Pancreas (tissue), 10 donors: ENCODE measurements at regions not wholly inside any gene's neighbourhood (a gene's known extent, or its start where the extent isn't known, plus 50 kb on each side); places are given as distances from the start of the nearest gene placed in this dataset.

Source experiments
- ATAC-seq, 4 donors: fragments of 200-7000 bp; cut with Tn5 transposase; one replicate each; pipeline versions ENCODE4 v1.8.0 to v1.9.1; 2020; ENCODE audit warnings: mild to moderate bottlenecking in 4 of 4, moderate library complexity in 4 of 4
- DNase-seq, 6 donors: peaks; one replicate each; pipeline ENCODE4 v3.0.0-alpha.2; 2020
- FAIRE-seq: peaks from 2 replicates; lab custom pipeline; 2012; peaks lifted over from hg19 to GRCh38; lab: Jason Lieb, UNC
- H3K27ac ChIP-seq, 4 donors: fragments of 200-600 bp; sonication (generic); 1 replicate in 3 of 4; 2 replicates in 1 of 4; pipeline versions ENCODE4 v1.5.0 to v1.8.0; 2020
- H3K27me3 ChIP-seq, 4 donors: fragments of 200-600 bp; one replicate each; pipeline ENCODE4 v1.8.0; 2021
- H3K36me3 ChIP-seq, 3 donors: fragments of 200-600 bp; sonication (generic) in 1 of 3; one replicate each; pipeline versions ENCODE4 v1.5.0 to v1.8.0; 2020 to 2021
- H3K4me1 ChIP-seq, 3 donors: fragments of 200-600 bp; one replicate each; pipeline ENCODE4 v1.8.0; 2021
- H3K4me3 ChIP-seq, 4 donors: fragments of 200-600 bp; sonication (generic) in 2 of 4; one replicate each; pipeline versions ENCODE4 v1.5.0 to v1.8.0; 2020 to 2021
- H3K9me3 ChIP-seq, 4 donors: fragments of 200-600 bp; one replicate each; pipeline ENCODE4 v1.8.0; 2021
- WGBS, 2 donors: extraction: QIAGEN DNeasy Blood & Tissue Kit; methylation state at CpG; one replicate each; pipeline ENCODE4 v1.1.7; 2013; 5-methylcytosine and 5-hydroxymethylcytosine counted together
- intact Hi-C, 3 donors: fragments of 100-400 bp; cut with DNase I; formaldehyde crosslinking; loops; one replicate each; pipeline versions ENCODE4 v1.11.1 to v1.14.2; 2022
- TF ChIP-seq, protein P1 (sequence below), 4 donors: fragments of 200-600 bp; sonication (generic) in 3 of 4; IDR thresholded peaks; one replicate each; pipeline versions ENCODE4 v1.5.0 to v1.8.0; 2021; ENCODE audit warnings: antibody characterized with exemption in 4 of 4
- donor health status: healthy with polysubstance abuse.
- donor health status: DM: no; HTN: no; CAD: no; lungs with moderate emphysema.
- donor health status: DM: no; HTN: no; CAD: no.
- donor health status: control.
- donor health status: control.
- donor health status: Bipolar disorder and iron deficiency.
- donor health status: DM: yes; HTN: yes; CAD: no.
- donor health status: DM: no; HTN: no; CAD: no.
- donor health status: DM: no; HTN: no; CAD: no.
- donor health status: DM: yes; HTN: yes; CAD: no.

- ATAC-seq (no peak), FAIRE-seq (no peak)
- intact Hi-C loops, result no loop called here
Observed at GRCh38 chr11:25927411-25927953, 404.4 kb upstream of the ANO3 start.

GRCh38 chr11:25928076-25928475, 403.9 kb upstream of the ANO3 start:
- Histone ChIP-seq H3K4me3 (no peak overlapping the region), H3K27me3 (no peaks in the 10 kb centered on the region), H3K36me3 (no peaks in the 10 kb centered on the region), H3K27ac (no peak overlapping the region), H3K4me1 (no peaks in the 10 kb centered on the region), H3K9me3 (no peaks in the 10 kb centered on the region)
- no peak for FAIRE-seq
- intact Hi-C loops, result no loop called here
- DNase-seq, result no peak
- TF ChIP-seq, protein P1, sequence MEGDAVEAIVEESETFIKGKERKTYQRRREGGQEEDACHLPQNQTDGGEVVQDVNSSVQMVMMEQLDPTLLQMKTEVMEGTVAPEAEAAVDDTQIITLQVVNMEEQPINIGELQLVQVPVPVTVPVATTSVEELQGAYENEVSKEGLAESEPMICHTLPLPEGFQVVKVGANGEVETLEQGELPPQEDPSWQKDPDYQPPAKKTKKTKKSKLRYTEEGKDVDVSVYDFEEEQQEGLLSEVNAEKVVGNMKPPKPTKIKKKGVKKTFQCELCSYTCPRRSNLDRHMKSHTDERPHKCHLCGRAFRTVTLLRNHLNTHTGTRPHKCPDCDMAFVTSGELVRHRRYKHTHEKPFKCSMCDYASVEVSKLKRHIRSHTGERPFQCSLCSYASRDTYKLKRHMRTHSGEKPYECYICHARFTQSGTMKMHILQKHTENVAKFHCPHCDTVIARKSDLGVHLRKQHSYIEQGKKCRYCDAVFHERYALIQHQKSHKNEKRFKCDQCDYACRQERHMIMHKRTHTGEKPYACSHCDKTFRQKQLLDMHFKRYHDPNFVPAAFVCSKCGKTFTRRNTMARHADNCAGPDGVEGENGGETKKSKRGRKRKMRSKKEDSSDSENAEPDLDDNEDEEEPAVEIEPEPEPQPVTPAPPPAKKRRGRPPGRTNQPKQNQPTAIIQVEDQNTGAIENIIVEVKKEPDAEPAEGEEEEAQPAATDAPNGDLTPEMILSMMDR (IDR thresholded peaks at IDR 0.05), result no peak
- ATAC-seq, result no peak
- WGBS, 2 donors, result 35 to 36% methylated on average over 2 of the region's 2 CpGs

More at GRCh38 chr11:25927411-25927953, 404.4 kb upstream of the ANO3 start:
- H3K4me1 ChIP-seq, result no peaks in the 10 kb centered on the region
- H3K27me3 ChIP-seq, result no peaks in the 10 kb centered on the region
- no peaks in the 10 kb centered on the region for H3K9me3 ChIP-seq
- H3K27ac ChIP-seq, result no peak overlapping the region
- H3K4me3 ChIP-seq, result no peak overlapping the region
- WGBS, 2 donors, result 28 to 38% methylated on average over 3 of the region's 3 CpGs
- TF ChIP-seq, protein P1 (IDR thresholded peaks at IDR 0.05), result no peak
- DNase-seq, result no peak
- no peaks in the 10 kb centered on the region for H3K36me3 ChIP-seq

DNA sequence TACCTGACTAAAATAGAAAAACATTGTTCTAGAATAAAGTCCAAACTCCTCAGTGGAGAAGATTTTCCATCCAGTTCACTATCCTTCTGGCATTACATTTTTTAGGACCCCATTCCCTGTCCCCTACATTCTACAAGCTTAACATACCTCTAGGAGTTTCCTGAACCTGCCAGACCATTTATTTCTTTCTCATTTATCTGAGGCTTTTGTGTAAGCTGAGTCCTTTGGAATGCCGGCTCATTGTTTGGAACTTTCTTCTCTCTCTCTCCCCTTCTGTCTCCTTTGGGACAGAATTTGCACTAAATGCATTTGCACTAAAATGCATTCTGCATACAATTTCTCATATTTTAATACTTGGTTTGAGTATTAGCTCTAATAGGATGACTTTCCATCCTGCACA, 393.0 kb upstream of the ANO3 start:
- Histone ChIP-seq H3K9me3 (no peaks in the 10 kb centered on the region), H3K27ac (no peak overlapping the region), H3K4me1 (no peaks in the 10 kb centered on the region), H3K36me3 (no peaks in the 10 kb centered on the region), H3K4me3 (no peak overlapping the region), H3K27me3 (no peaks in the 10 kb centered on the region)
- DNase-seq (no peak), FAIRE-seq (no peak), ATAC-seq (no peak)
- 44 to 52% methylated on average over 1 of the region's 1 CpG for WGBS, 2 donors
- TF ChIP-seq, protein P1 (IDR thresholded peaks at IDR 0.05), result no peak
- intact Hi-C loops, result no loop called here

DNA sequence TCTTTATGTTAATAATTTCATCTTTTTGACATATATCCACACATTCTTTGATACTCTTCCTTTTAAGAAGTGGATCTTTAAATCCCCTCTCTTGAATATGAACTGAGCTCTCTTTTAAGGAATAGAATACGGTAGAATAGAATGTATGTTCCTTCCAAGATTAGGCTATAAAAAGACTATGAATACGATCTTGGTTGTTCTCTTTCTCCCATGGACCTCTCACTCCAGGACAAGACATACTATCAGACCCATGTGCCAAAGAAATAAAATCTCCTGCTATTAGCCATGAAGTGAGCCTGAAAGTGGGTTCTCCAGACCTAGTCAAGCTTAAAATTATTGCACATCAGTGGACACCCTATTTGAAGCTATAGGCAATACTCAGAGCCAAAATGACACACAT, 392.2 kb upstream of the ANO3 start:
- no peak for FAIRE-seq

DNA sequence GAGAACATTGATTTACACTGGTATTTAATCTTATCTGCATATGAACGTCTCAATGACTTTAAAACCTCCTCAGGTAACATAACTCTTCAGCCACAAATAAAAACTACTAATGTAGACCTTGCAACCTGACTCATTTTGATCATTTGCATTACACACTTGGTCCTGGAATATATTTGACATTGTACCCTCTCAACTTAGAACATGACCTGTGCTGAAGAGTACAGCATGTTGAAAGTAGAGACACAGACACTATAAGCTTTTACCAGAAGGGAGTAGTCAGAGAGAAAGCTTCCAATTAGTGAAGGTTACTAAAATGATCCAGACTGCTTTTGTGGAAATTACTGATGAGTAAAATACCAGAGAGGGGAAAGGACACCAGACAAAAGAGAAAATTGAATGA, 390.6 kb upstream of the ANO3 start:
- H3K4me3 ChIP-seq, result no peak overlapping the region
- WGBS, 2 donors, result 23 to 28% methylated on average over 1 of the region's 1 CpG
- no peak for FAIRE-seq
- no peak for ATAC-seq
- no peak overlapping the region for H3K27ac ChIP-seq
- H3K9me3 ChIP-seq, result no peaks in the 10 kb centered on the region
- no peak for DNase-seq
- TF ChIP-seq, protein P1 (IDR thresholded peaks at IDR 0.05), result no peak
- intact Hi-C loops, result no loop called here
- H3K4me1 ChIP-seq, result no peaks in the 10 kb centered on the region
- H3K36me3 ChIP-seq, result no peaks in the 10 kb centered on the region
- H3K27me3 ChIP-seq, result no peaks in the 10 kb centered on the region

More for the DNA sequence above, 392.2 kb upstream of the ANO3 start:
- ATAC-seq (no peak), DNase-seq (no peak)
- Histone ChIP-seq H3K27me3 (no peaks in the 10 kb centered on the region), H3K9me3 (no peaks in the 10 kb centered on the region), H3K36me3 (no peaks in the 10 kb centered on the region), H3K4me3 (no peak overlapping the region), H3K27ac (no peak overlapping the region), H3K4me1 (no peaks in the 10 kb centered on the region)
- intact Hi-C loops, result no loop called here
- TF ChIP-seq, protein P1 (IDR thresholded peaks at IDR 0.05), result no peak
- 67 to 77% methylated on average over 2 of the region's 2 CpGs for whole genome bisulfite sequencing, 2 donors
